HEK293T (cell line): ENCODE measurements at regions not wholly inside any gene's neighbourhood (a gene's known extent, or its start where the extent isn't known, plus 50 kb on each side); places are given as distances from the start of the nearest gene placed in this dataset.

Source experiments
- ARNT ChIP-seq: fragments of 450-650 bp; IDR thresholded peaks from 2 replicates; pipeline ENCODE4 v1.6.1; 2017; ENCODE audit warnings: mild to moderate bottlenecking
- BHLHE40 ChIP-seq: fragments of 450-650 bp; IDR thresholded peaks from 2 replicates; pipeline ENCODE4 v1.6.1; 2016; ENCODE audit warnings: mild to moderate bottlenecking, moderate library complexity, borderline replicate concordance
- CTBP1 ChIP-seq: fragments of 450-650 bp; IDR thresholded peaks from 2 replicates; pipeline ENCODE4 v1.6.1; 2016; ENCODE audit warnings: borderline replicate concordance
- ELF4 ChIP-seq: fragments of 450-650 bp; IDR thresholded peaks from 2 replicates; pipeline ENCODE4 v1.6.1; 2017; ENCODE audit warnings: antibody characterized with exemption
- FOXA1 ChIP-seq: fragments of 450-650 bp; IDR thresholded peaks from 2 replicates; pipeline ENCODE4 v1.6.1; 2016; ENCODE audit warnings: mild to moderate bottlenecking
- FOXK2 ChIP-seq: fragments of 450-650 bp; IDR thresholded peaks from 2 replicates; pipeline ENCODE4 v1.6.1; 2016; ENCODE audit warnings: mild to moderate bottlenecking
- FOXM1 ChIP-seq: fragments of 450-650 bp; IDR thresholded peaks from 2 replicates; pipeline ENCODE4 v1.6.1; 2017; ENCODE audit warnings: mild to moderate bottlenecking, borderline replicate concordance
- HDGF ChIP-seq: fragments of 450-650 bp; IDR thresholded peaks from 2 replicates; pipeline ENCODE4 v1.6.1; 2017; ENCODE audit warnings: antibody characterized with exemption, borderline replicate concordance
- LEF1 ChIP-seq: fragments of 450-650 bp; IDR thresholded peaks from 2 replicates; pipeline ENCODE4 v1.6.1; 2017; ENCODE audit warnings: mild to moderate bottlenecking, borderline replicate concordance
- SP1 ChIP-seq: fragments of 450-650 bp; IDR thresholded peaks from 2 replicates; pipeline ENCODE4 v1.6.1; 2017
- SUZ12 ChIP-seq: fragments of 450-650 bp; IDR thresholded peaks from 2 replicates; pipeline ENCODE4 v1.6.1; 2016; ENCODE audit warnings: mild to moderate bottlenecking
- TARDBP ChIP-seq: fragments of 450-650 bp; IDR thresholded peaks from 2 replicates; pipeline ENCODE4 v1.6.1; 2016

- TF ChIP-seq SP1 (no peak), FOXM1 (no peak), FOXK2 (no peak), TARDBP (no peak), LEF1 (no peak), CTBP1 (no peak), SUZ12 (no peak), FOXA1 (no peak), ARNT (no peak), HDGF (no peak), BHLHE40 (no peak), ELF4 (no peak)
Measured at GRCh38 chrX:150236327-150236726, 126.8 kb upstream of the MAMLD1 start.
